SU-DHL-6 (cell line): ENCODE measurements at regions not wholly inside any gene's neighbourhood (a gene's known extent, or its start where the extent isn't known, plus 50 kb on each side); places are given as distances from the start of the nearest gene placed in this dataset.

Experiments used
- EZH2phosphoT487 ChIP-seq: fragments of 200-600 bp; sonication (generic), shearing (Covaris generic); conservative IDR thresholded peaks from 2 replicates; pipeline ENCODE4 v1.6.1; 2018; ENCODE audit warnings: mild to moderate bottlenecking, antibody characterized with exemption, low read length, moderate library complexity, mixed read lengths
- TF ChIP-seq, protein P1 (sequence below): fragments of 200-600 bp; sonication (generic); IDR thresholded peaks from one replicate; pipeline ENCODE4 v1.5.1; 2017; ENCODE audit warnings: antibody characterized with exemption, mild to moderate bottlenecking, low read length, moderate library complexity; ENCODE audit not compliant: insufficient read depth, poor library complexity, severe bottlenecking

GRCh38 chr10:130350996-130351395, 214.8 kb downstream of the GLRX3 start:
- TF ChIP-seq, protein P1, sequence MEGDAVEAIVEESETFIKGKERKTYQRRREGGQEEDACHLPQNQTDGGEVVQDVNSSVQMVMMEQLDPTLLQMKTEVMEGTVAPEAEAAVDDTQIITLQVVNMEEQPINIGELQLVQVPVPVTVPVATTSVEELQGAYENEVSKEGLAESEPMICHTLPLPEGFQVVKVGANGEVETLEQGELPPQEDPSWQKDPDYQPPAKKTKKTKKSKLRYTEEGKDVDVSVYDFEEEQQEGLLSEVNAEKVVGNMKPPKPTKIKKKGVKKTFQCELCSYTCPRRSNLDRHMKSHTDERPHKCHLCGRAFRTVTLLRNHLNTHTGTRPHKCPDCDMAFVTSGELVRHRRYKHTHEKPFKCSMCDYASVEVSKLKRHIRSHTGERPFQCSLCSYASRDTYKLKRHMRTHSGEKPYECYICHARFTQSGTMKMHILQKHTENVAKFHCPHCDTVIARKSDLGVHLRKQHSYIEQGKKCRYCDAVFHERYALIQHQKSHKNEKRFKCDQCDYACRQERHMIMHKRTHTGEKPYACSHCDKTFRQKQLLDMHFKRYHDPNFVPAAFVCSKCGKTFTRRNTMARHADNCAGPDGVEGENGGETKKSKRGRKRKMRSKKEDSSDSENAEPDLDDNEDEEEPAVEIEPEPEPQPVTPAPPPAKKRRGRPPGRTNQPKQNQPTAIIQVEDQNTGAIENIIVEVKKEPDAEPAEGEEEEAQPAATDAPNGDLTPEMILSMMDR, result no peak
- no peak for TF ChIP-seq EZH2phosphoT487
